ENCODE measurements at regions not wholly inside any gene's neighbourhood (a gene's known extent, or its start where the extent isn't known, plus 50 kb on each side); places are given as distances from the start of the nearest gene placed in this dataset.

DNA sequence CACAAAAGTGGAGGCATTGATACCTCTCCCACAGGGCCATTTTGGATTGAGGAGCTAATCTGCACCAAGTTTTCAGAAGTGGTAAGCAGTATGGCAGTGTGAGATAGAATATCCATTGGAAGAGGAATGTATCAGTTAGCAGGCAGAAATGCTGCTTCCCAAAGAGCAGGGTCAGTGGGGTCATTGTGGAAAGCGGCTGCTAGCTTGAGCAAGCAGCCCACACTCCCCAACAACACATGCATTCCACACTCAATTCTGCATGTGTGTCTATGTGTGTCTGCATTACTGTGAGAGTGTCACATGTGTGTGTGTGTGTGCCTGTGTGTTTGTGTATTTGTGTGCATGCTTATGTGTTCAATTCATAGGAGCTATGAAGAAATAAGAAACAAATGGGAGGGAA lies 190.9 kb upstream of the FOXA2 start:
- H2BK15ac ChIP-seq (ENCODE audit: low read depth, low read length) = no peak overlapping the region
- H3K79me1 ChIP-seq (ENCODE audit: insufficient read depth, low read depth, low read length, poor library complexity, severe bottlenecking) = no peaks in the 10 kb centered on the region
- H3T11ph ChIP-seq (ENCODE audit: low read length) = no peak overlapping the region
- H3K23me2 ChIP-seq (ENCODE audit: insufficient read length, low read depth, low read length, poor library complexity, severe bottlenecking) = no peaks in the 10 kb centered on the region
- no peak overlapping the region for H3K56ac ChIP-seq (ENCODE audit: insufficient read length, low read depth, low read length)
- no CpG with 5 or more reads among the region's 1 CpG for WGBS (ENCODE audit: extremely low coverage, insufficient read length, low lambda C conversion rate)
- H3K4me3 Mint-ChIP-seq = no peak overlapping the region
- peaks cover 10% of the 10 kb centered on the region for H3K27me3 Mint-ChIP-seq (ENCODE audit: low read depth)
- no peaks in the 10 kb centered on the region for H4K20me1 ChIP-seq (ENCODE audit: control insufficient read depth, insufficient read depth, insufficient read length)
- H3K4me1 ChIP-seq (ENCODE audit: insufficient read depth, low read length) = no peaks in the 10 kb centered on the region
- no peak overlapping the region for H2BK5ac ChIP-seq (ENCODE audit: insufficient read length, low read length)
- H2BK120ac ChIP-seq (ENCODE audit: low read depth, low read length, poor library complexity, severe bottlenecking) = no peak overlapping the region
- H3K9ac ChIP-seq (ENCODE audit: extremely low read depth, insufficient read length, low read length) = no peak overlapping the region
- no peak overlapping the region for H3K23ac ChIP-seq (ENCODE audit: insufficient read length, low read depth, low read length)
- TF ChIP-seq, protein P1, sequence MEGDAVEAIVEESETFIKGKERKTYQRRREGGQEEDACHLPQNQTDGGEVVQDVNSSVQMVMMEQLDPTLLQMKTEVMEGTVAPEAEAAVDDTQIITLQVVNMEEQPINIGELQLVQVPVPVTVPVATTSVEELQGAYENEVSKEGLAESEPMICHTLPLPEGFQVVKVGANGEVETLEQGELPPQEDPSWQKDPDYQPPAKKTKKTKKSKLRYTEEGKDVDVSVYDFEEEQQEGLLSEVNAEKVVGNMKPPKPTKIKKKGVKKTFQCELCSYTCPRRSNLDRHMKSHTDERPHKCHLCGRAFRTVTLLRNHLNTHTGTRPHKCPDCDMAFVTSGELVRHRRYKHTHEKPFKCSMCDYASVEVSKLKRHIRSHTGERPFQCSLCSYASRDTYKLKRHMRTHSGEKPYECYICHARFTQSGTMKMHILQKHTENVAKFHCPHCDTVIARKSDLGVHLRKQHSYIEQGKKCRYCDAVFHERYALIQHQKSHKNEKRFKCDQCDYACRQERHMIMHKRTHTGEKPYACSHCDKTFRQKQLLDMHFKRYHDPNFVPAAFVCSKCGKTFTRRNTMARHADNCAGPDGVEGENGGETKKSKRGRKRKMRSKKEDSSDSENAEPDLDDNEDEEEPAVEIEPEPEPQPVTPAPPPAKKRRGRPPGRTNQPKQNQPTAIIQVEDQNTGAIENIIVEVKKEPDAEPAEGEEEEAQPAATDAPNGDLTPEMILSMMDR (conservative IDR thresholded peaks at IDR 0.05) = no peak
- no peak overlapping the region for H4K8ac ChIP-seq (replicated peaks; ENCODE audit: insufficient read length, low read depth, low read length)
- H3K36me3 Mint-ChIP-seq (ENCODE audit: insufficient read depth in 1 of 3, low read depth in 3 of 3) = peaks cover 0 to 2% (median 0%) of the 10 kb centered on the region in 3 experiments; a peak in 1 of 7 replicates
- peaks cover 7% of the 10 kb centered on the region in 2 experiments; a peak in 4 of 5 replicates for H3K9me3 Mint-ChIP-seq
- no peak overlapping the region for H2BK12ac ChIP-seq (ENCODE audit: insufficient read length, low read depth, low read length)
- no peak overlapping the region for H4K5ac ChIP-seq (ENCODE audit: insufficient read length, low read depth, low read length)
- H3K4ac ChIP-seq (ENCODE audit: low read depth, low read length) = no peak overlapping the region
- H3K4me1 Mint-ChIP-seq = no peaks in the 10 kb centered on the region
- no peak overlapping the region for H2AFZ ChIP-seq (ENCODE audit: low read length)
- H2BK20ac ChIP-seq (ENCODE audit: low read depth, low read length, poor library complexity, severe bottlenecking) = no peak overlapping the region
- no peak for DNase-seq
- no peak overlapping the region for H4K91ac ChIP-seq (ENCODE audit: insufficient read length, low read depth, low read length)
- H2AK5ac ChIP-seq (ENCODE audit: insufficient read length, low read length) = no peak overlapping the region
- H3K27me3 ChIP-seq (ENCODE audit: insufficient read depth, low read length) = no peaks in the 10 kb centered on the region
- H3K27ac ChIP-seq (ENCODE audit: insufficient read length, low read depth, low read length) = no peak overlapping the region
- no peaks in the 10 kb centered on the region for H3K9me3 ChIP-seq (ENCODE audit: control insufficient read depth, low read depth, low read length)
- no peak overlapping the region for H3K14ac ChIP-seq (ENCODE audit: insufficient read depth, low read length)
- no peak overlapping the region for H3K4me2 ChIP-seq (ENCODE audit: insufficient read depth, insufficient read length, low read length)
- no peak overlapping the region for H3K18ac ChIP-seq (ENCODE audit: insufficient read length, low read depth, low read length)
- H3K79me2 ChIP-seq (ENCODE audit: insufficient read depth, low read length) = no peaks in the 10 kb centered on the region; the same call in 1 of the 2 replicates
- no peak overlapping the region; a peak in 1 of 7 replicates for H3K27ac Mint-ChIP-seq
